ENCODE measurements at regions not wholly inside any gene's neighbourhood (a gene's known extent, or its start where the extent isn't known, plus 50 kb on each side); places are given as distances from the start of the nearest gene placed in this dataset.

DNA sequence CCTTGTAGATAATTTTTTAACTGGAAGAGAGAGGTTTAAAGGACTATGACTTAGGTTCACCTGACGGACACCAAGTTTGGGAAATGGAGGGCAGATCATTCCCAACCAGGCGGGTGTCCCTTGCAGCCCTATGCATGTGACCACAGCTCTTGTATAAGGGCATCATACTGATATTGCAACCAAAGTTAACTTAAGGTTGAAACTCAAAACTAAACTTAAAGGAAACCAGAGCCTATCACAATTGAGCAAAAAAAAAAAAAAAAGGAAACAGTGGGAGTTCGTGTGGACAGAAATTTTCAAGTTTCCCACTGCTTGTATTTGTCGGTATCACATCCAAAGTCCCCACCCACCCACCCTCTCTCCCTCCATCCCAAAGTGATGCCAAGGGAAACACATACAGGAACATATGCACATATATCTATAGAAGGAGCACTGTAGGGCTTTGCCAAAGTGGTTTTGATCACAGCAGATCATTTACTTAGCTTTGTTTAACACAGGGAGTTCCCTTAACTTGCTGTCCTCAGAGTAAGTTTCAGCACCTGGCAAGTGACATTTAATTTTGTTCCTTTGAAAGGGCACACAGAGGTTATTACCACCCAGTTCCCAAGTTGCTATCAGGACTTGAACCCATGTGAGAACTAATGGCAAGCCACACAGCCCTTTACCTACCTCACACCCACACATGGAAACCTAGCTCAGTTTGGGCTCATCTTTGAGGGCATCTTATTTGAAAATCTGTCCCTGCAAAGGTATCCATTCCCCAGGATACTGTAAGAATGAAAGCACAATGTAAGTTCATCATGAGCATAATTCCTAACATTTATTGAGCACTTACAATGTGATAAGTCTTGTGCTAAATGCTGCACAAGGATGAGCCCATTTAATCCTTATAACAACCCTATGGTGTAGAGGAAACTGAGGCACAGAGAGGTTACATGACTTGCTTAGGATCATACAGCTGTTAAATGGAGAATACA is 204.5 kb upstream of the CMC1 start (continued):
- no peak for TF ChIP-seq PURB (CRISPR knock-in tag; IDR thresholded peaks at IDR 0.05; ENCODE audit: low read depth)
- TF ChIP-seq, protein P1, sequence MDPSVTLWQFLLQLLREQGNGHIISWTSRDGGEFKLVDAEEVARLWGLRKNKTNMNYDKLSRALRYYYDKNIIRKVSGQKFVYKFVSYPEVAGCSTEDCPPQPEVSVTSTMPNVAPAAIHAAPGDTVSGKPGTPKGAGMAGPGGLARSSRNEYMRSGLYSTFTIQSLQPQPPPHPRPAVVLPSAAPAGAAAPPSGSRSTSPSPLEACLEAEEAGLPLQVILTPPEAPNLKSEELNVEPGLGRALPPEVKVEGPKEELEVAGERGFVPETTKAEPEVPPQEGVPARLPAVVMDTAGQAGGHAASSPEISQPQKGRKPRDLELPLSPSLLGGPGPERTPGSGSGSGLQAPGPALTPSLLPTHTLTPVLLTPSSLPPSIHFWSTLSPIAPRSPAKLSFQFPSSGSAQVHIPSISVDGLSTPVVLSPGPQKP (CRISPR knock-in tag; IDR thresholded peaks at IDR 0.05), result no peak
- TF ChIP-seq PCBP1 (IDR thresholded peaks at IDR 0.05; ENCODE audit: low read depth, low read length, poor library complexity, severe bottlenecking), result no peak
- TF ChIP-seq, protein P2, sequence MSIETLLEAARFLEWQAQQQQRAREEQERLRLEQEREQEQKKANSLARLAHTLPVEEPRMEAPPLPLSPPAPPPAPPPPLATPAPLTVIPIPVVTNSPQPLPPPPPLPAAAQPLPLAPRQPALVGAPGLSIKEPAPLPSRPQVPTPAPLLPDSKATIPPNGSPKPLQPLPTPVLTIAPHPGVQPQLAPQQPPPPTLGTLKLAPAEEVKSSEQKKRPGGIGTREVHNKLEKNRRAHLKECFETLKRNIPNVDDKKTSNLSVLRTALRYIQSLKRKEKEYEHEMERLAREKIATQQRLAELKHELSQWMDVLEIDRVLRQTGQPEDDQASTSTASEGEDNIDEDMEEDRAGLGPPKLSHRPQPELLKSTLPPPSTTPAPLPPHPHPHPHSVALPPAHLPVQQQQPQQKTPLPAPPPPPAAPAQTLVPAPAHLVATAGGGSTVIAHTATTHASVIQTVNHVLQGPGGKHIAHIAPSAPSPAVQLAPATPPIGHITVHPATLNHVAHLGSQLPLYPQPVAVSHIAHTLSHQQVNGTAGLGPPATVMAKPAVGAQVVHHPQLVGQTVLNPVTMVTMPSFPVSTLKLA (conservative IDR thresholded peaks at IDR 0.05), result no peak

DNA sequence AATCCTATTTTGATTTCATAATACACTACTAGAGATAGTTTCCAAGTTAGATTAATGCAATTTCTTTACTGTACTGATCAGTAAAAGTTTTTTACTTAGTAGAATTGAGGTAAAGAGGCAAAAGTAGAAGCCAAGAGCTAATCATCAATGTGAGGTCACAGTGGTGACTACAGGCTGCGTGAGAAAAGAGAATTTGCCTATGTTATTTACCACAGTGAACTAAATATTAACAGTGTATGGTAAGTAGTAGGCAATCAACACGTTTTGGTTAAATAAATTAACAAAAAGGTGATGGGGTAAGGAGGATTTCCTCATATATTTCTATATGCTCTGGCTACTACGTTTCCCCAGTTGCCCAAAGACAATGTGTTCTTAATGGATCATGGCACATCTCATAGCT is 202.2 kb upstream of the CMC1 start:
- 2% methylated on average over 3 of the region's 3 CpGs for whole genome bisulfite sequencing (ENCODE audit: insufficient coverage, low coverage, missing lambda C conversion rate)
- Histone ChIP-seq H3K9me3 (replicated peaks; ENCODE audit: control insufficient read depth, insufficient read depth, low read depth, low read length) (no peaks in the 10 kb centered on the region), H4K20me1 (replicated peaks; ENCODE audit: control insufficient read depth, insufficient read depth, low read length) (no peaks in the 10 kb centered on the region), H3K79me2 (ENCODE audit: control insufficient read depth, insufficient read depth, low read length) (no peaks in the 10 kb centered on the region), H2AFZ (ENCODE audit: low read depth, low read length) (no peak overlapping the region), H3K27me3 (ENCODE audit: control insufficient read depth in 2 of 2, insufficient read depth in 2 of 2, low read length in 2 of 2) (no peaks in the 10 kb centered on the region), H3K36me3 (ENCODE audit: control insufficient read depth, insufficient read depth, low read length) (no peaks in the 10 kb centered on the region), H3K4me3 (no peak overlapping the region), H3K9ac (ENCODE audit: insufficient read depth in 1 of 2, low read depth in 2 of 2, low read length in 2 of 2) (no peak overlapping the region), H3K4me2 (ENCODE audit: insufficient read depth, low read length) (no peak overlapping the region), H3K27ac (ENCODE audit: extremely low read depth, low read depth, low read length) (no peak overlapping the region), H3K4me1 (replicated peaks in 1 of 2; ENCODE audit: control insufficient read depth in 2 of 2, insufficient read depth in 2 of 2, low read length in 2 of 2) (no peaks in the 10 kb centered on the region), H3K9me1 (ENCODE audit: control insufficient read depth, insufficient read depth, low read length) (no peaks in the 10 kb centered on the region)
- CTCF ChIA-PET (ENCODE audit: low intra/inter-chr PET ratio), result no interaction called here
- ATAC-seq, result no peak
- in situ Hi-C loops (cut with MboI), result no loop called here
- no peak for FAIRE-seq
- intact Hi-C loops (cut with micrococcal nuclease), result no loop called here
- BruUV-seq (replicated peaks), result no TSS peak
- no peak for DNase-seq (ENCODE audit: extremely low read depth in 1 of 4, low spot score in 3 of 4)
- POLR2A ChIA-PET, result no interaction called here
- TF ChIP-seq NUFIP1 (IDR thresholded peaks at IDR 0.05; ENCODE audit: partially characterized antibody) (no peak), CREB1 (IDR thresholded peaks at IDR 0.05) (no peak), CREB1 (CRISPR knock-in tag; IDR thresholded peaks at IDR 0.05) (no peak), HNRNPK (IDR thresholded peaks at IDR 0.05; ENCODE audit: low read depth, low read length, poor library complexity, severe bottlenecking) (no peak), BACH1 (tag; IDR thresholded peaks at IDR 0.05) (no peak), ARID1B (IDR thresholded peaks at IDR 0.05) (no peak), ZNF589 (CRISPR knock-in tag; IDR thresholded peaks at IDR 0.05; ENCODE audit: low read depth) (no peak)
- TF ChIP-seq, protein P3, sequence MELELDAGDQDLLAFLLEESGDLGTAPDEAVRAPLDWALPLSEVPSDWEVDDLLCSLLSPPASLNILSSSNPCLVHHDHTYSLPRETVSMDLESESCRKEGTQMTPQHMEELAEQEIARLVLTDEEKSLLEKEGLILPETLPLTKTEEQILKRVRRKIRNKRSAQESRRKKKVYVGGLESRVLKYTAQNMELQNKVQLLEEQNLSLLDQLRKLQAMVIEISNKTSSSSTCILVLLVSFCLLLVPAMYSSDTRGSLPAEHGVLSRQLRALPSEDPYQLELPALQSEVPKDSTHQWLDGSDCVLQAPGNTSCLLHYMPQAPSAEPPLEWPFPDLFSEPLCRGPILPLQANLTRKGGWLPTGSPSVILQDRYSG (tag; conservative IDR thresholded peaks at IDR 0.05; ENCODE audit: low read depth), result no peak

Measured in K562 (cell line).